Activated T-cell treated with anti-CD3 and anti-CD28 coated beads for 4 hours (primary cell): ENCODE measurements at regions not wholly inside any gene's neighbourhood (a gene's known extent, or its start where the extent isn't known, plus 50 kb on each side); places are given as distances from the start of the nearest gene placed in this dataset.

Experiments used
- DNase-seq: peaks from one replicate; pipeline ENCODE4 v3.0.0-alpha.2; 2020

GRCh38 chr11:62073061-62073460 lies 50.8 kb upstream of the INCENP start:
- no peak for DNase-seq

- DNase-seq: no peak
Measured at GRCh38 chr11:62071408-62071807, 52.4 kb upstream of the INCENP start.

- DNase-seq: no peak
Measured at GRCh38 chr11:62069986-62070919, 53.6 kb upstream of the INCENP start.

DNA sequence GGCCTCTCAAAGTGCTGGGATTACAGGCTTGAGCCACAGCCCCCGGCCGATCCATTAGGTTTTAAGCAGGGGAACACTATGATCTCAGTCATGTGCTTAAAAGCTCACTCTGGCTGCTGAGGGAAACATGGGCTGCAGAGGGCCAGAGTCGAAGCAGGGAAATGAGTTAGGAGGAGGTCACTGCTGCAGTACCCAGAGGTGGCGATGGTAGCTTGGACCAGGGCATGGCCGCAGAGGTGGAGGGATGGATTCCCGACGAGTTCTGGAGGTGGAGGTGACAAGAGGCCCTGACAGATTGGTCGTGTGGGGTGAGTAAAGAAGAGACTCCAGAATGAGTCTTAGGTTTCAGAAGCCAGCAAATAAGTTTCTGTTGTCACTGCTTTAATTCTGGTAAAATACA lies 54.4 kb upstream of the INCENP start:
- no peak for DNase-seq

- DNase-seq: no peak
Measured at GRCh38 chr11:62068730-62069129, 55.1 kb upstream of the INCENP start.

GRCh38 chr11:62067741-62068140 lies 56.1 kb upstream of the INCENP start:
- DNase-seq: no peak

GRCh38 chr11:62064221-62064620 lies 59.6 kb upstream of the INCENP start:
- DNase-seq: no peak

- DNase-seq: no peak
Measured at GRCh38 chr11:62062223-62062861, 61.5 kb upstream of the INCENP start.

GRCh38 chr11:62061356-62062222 lies 62.2 kb upstream of the INCENP start:
- DNase-seq: no peak

- no peak for DNase-seq
Measured at GRCh38 chr11:62057069-62057468, 66.7 kb upstream of the INCENP start.

DNA sequence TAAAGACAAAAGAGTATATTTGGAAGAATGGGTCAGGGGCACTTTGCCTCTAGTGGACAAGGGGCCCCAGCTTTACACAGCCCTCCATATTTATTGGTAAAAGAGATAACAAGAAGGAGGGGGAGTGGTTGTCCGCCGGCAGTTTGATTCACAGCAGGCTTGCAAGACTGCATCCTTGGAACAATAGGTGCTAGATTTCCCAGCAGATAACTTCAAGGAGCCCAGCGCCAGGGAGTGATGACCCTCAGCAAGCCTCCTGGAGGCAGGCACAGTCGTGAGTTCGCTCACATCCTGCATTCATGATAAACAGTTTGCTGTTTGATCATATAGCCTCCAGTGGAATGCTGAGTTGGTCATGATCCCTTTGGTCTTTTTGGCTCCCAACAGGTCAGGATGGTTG lies 67.8 kb upstream of the INCENP start:
- DNase-seq: no peak

DNA sequence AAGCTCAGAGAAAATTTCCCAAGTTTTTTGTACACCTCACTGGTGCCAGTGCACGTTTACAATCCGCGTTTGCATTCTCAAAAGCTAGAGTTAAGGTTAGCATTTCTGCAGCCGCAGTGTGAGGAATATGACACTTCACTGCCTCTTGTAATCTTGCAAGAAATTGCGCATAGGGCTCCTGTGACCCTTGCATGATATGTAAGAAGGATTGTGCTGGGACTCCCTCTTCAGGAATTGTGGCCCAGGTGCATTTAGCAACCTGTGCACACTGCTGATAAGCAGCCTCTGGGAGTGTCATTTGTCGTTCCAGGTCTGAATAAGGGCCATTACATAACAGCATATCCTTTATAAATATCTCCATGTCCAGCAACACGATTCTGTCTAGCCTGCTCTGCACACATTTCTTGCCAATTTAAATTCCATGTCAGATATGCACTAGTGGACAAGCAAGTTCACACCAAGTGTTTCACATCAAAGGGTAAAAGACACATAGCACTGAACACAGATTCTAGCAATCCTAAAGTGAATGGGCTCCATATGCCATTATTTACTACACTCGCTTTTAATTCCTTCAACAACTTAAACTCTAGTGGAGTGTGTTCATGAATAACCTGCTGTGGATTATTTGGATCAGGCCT lies 69.2 kb upstream of the INCENP start:
- peak; percentile 1 for DNase-seq

GRCh38 chr11:62054081-62054480 lies 69.7 kb upstream of the INCENP start:
- no peak for DNase-seq

DNA sequence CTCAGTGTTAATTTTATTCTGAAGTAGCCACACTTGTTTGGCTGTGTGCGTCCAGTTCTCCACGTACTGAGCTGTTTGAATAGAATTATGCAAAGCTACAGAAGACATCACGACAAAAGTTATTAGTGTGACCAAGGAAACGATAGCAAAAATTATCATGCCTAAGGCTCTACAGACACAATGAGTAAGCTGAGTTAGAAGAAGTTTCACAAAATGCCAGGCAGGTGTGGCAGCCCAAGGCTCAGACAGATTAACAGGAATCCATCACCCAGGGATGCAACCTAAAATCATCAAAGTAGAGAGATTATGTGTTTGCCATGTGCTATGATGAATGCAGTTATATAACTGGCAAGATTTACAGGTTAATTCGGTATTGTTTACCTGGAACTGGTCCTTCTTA lies 73.1 kb upstream of the INCENP start:
- no peak for DNase-seq

- no peak for DNase-seq
Measured at GRCh38 chr11:62048100-62048499, 75.7 kb upstream of the INCENP start.

DNA sequence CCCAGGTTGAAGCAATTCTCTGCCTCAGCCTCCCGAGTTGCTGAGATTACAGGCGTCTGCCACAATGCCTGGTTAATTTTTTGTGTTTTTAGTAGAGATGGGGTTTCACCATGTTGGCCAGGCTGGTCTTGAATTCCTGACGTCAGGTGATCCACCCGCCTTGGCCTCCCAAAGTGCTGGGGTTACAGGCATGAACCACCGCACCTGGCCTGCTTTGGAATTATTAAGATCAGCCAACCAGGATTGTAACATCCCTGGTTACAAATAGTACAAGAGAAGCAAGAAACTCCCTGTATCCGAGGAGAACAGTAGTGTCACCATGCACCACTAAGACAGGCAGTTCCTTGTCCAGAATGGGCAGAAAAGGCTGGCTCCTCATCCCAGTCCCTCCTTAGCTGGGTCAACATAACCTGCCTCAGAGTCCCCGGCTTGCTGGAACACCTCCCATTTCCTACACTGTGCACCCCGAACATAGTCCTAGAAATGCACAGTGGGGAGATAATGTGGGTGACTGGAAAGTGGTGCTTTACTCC lies 77.2 kb upstream of the INCENP start:
- DNase-seq: no peak

DNA sequence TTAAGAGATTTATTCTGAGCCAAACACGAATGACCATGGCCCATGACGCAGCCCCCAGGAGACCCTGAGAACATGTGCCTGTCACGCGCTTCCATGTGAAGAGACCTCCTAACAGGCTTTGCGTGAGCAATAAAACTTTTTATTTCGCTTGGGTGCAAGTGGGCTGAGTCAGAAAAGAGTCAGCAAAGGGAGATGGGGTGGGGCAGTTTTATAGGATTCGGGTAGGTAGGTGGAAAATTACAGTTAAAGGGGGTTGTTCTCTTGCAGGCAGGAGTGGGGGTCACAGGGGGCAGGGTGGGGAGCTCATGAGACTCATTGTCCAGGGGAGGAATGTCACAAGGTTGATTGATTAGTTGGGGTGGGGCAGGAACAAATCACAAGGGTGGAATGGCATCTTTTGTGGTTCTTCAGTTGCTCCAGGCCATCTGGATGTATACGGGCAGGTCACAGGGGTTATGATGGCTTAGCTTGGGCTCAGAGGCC lies 77.2 kb upstream of the FTH1 start:
- DNase-seq: no peak

- no peak for DNase-seq
Measured at GRCh38 chr11:62035293-62035692, 67.9 kb upstream of the FTH1 start.

DNA sequence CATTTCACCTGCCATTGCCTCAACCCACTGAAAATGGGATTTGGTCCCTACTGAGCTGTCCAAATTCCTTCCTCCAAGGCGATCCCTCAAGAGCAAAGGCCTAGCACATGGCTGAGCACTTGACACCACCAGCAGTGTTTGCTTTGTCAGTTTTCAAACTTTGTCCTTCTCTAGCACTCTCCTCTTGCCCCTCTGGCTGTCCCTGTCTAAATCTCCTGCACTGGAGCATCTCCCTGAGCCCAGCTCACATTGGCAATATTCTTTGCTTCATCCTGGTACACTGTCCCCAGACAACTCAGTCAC lies 66.6 kb upstream of the FTH1 start:
- no peak for DNase-seq

DNA sequence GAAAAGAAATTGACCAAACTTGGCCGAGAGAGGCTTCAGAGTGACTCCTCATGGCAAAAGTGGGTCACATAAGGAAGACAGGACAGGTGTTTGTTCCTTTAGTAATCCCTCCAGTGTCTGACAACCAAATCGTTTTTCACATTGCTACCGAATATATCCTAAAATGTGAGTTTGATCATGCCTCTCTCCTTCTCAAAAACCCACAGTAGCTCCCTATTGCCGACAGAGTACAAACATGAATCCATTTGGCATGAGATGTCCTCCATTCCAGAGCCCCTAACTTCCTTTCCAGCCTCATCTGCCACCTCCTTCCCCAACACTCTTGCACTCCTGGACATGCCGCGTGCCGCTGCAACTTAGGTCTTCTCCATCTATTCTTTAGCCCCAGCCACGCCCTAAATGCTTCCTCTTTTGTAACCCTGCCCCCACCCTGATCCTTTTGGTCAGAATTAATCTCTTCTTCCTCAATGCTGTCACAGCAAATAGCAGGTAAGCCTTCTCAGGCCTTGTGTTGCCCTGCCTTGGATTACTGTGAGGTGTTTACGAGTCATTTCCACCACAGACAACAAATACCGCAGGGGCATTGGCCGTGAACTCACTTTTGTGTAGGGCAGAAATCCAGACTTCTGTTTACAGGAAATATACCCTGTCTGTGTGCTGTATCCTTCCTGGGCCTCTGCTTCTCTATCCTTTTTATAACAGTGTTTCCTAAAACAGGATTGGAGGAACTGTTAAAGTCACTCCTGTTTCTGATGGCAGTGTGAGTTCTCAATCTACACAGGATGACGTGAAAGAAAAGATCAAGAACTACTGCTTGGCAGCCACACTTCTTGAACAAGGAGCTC lies 66.0 kb upstream of the FTH1 start:
- DNase-seq: no peak

- no peak for DNase-seq
Measured at GRCh38 chr11:62030071-62030684, 62.7 kb upstream of the FTH1 start.
